ENCODE measurements at regions not wholly inside any gene's neighbourhood (a gene's known extent, or its start where the extent isn't known, plus 50 kb on each side); places are given as distances from the start of the nearest gene placed in this dataset.
A peak's percentile ranks its signal among the peaks of the same experiment; 100 is the strongest.
"Not testable (repeated sequence)": the region's sequence is repeated elsewhere in the genome, so short reads cannot be mapped to it uniquely, and the experiment has no call there.

DNA sequence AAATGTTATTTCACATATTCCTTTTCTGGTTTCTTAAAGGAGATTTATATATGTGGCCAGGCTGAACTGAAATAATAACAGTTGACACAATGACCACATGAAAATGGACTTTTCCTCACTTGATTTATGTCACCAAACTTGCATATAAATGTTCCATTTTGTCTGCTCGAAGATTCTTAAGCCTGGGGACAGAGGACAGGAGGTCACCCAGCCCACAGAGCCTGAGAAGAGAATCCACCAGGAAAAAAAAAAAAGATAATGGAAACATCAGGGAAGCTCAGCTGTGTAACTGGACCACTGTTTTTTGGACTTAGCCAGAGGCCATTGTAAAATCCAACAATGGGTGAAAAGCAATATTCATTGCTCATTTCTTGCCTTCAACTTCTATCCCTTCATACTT lies 359.0 kb upstream of the FGF16 start:
- Histone ChIP-seq H3K79me2 (ENCODE audit: low read length) (no peaks in the 10 kb centered on the region), H3K4me1 (ENCODE audit: low read length) (no peaks in the 10 kb centered on the region), H3K27me3 (ENCODE audit: low read depth, low read length) (no peaks in the 10 kb centered on the region), H3K4me3 (ENCODE audit: low read length) (no peak overlapping the region), H2AFZ (ENCODE audit: low read depth, low read length) (no peak overlapping the region), H3K36me3 (replicated peaks; ENCODE audit: low read depth, low read length) (no peaks in the 10 kb centered on the region), H3K4me2 (ENCODE audit: low read length) (no peak overlapping the region), H3K9me3 (ENCODE audit: insufficient read depth, low read length) (no peaks in the 10 kb centered on the region), H3K9ac (ENCODE audit: low read length) (no peak overlapping the region), H3K27ac (ENCODE audit: low read length) (no peak overlapping the region), H4K20me1 (ENCODE audit: insufficient read depth, low read length) (no peaks in the 10 kb centered on the region)
- TF ChIP-seq EZH2phosphoT487 (IDR thresholded peaks at IDR 0.05; ENCODE audit: low read depth) (no peak), CTCF (IDR thresholded peaks at IDR 0.05; ENCODE audit: low read depth, low read length) (no peak)

GRCh38 chrX:77114501-77114900 lies 332.7 kb upstream of the FGF16 start:
- no peak overlapping the region for H3K4me3 ChIP-seq (ENCODE audit: low read length)
- H3K9ac ChIP-seq (ENCODE audit: low read length), result no peak overlapping the region
- H3K4me1 ChIP-seq (ENCODE audit: low read length), result peaks cover 10% of the 10 kb centered on the region; the same call in 1 of the 2 replicates
- no peaks in the 10 kb centered on the region for H3K27me3 ChIP-seq (ENCODE audit: low read depth, low read length)
- H3K9me3 ChIP-seq (ENCODE audit: insufficient read depth, low read length), result no peaks in the 10 kb centered on the region
- H3K79me2 ChIP-seq (ENCODE audit: low read length), result no peaks in the 10 kb centered on the region
- no peak overlapping the region for H2AFZ ChIP-seq (ENCODE audit: low read depth, low read length)
- H4K20me1 ChIP-seq (ENCODE audit: insufficient read depth, low read length), result no peaks in the 10 kb centered on the region
- H3K4me2 ChIP-seq (ENCODE audit: low read length), result no peak overlapping the region
- TF ChIP-seq EZH2phosphoT487 (IDR thresholded peaks at IDR 0.05; ENCODE audit: low read depth) (no peak), CTCF (IDR thresholded peaks at IDR 0.05; ENCODE audit: low read depth, low read length) (no peak)
- no peaks in the 10 kb centered on the region for H3K36me3 ChIP-seq (replicated peaks; ENCODE audit: low read depth, low read length)
- no peak overlapping the region for H3K27ac ChIP-seq (ENCODE audit: low read length)

- H2AFZ ChIP-seq (ENCODE audit: low read depth, low read length), result no peak overlapping the region
Measured at GRCh38 chrX:77118686-77119085, 328.5 kb upstream of the FGF16 start.

DNA sequence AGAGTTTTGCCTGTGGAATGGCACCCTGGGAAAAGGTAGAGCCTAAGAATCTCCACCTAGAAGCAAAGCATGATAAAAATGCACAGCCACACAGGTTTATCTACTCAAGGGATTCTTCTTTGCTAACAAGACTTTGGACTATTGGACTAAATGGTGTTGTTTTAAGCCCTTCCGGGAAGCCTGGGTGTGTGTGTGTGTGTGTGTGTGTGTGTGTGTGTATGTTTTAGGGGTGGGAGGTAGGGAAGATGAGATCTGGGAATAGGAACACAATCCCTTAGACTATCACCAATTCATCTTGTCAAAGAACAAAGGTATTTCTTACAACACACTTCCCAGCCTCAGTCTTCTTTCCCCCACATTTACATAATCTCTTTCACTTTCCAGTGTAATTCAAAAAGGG lies 327.5 kb upstream of the FGF16 start:
- TF ChIP-seq CTCF (IDR thresholded peaks at IDR 0.05; ENCODE audit: low read depth, low read length), result no peak
- TF ChIP-seq EZH2phosphoT487 (IDR thresholded peaks at IDR 0.05; ENCODE audit: low read depth), result no peak
- H3K4me2 ChIP-seq (ENCODE audit: low read length), result no peak overlapping the region
- H3K27ac ChIP-seq (ENCODE audit: low read length), result no peak overlapping the region

More at GRCh38 chrX:77118686-77119085, 328.5 kb upstream of the FGF16 start:
- Histone ChIP-seq H3K27ac (ENCODE audit: low read length) (no peak overlapping the region), H3K9me3 (ENCODE audit: insufficient read depth, low read length) (no peaks in the 10 kb centered on the region), H3K79me2 (ENCODE audit: low read length) (no peaks in the 10 kb centered on the region), H3K9ac (ENCODE audit: low read length) (no peak overlapping the region), H3K36me3 (replicated peaks; ENCODE audit: low read depth, low read length) (no peaks in the 10 kb centered on the region), H3K27me3 (ENCODE audit: low read depth, low read length) (no peaks in the 10 kb centered on the region), H3K4me1 (ENCODE audit: low read length) (peaks cover 10% of the 10 kb centered on the region; the same call in 1 of the 2 replicates), H3K4me3 (ENCODE audit: low read length) (no peak overlapping the region), H3K4me2 (ENCODE audit: low read length) (peak overlapping the region; percentile 21; the same call in 1 of the 2 replicates), H4K20me1 (ENCODE audit: insufficient read depth, low read length) (no peaks in the 10 kb centered on the region)
- TF ChIP-seq EZH2phosphoT487 (IDR thresholded peaks at IDR 0.05; ENCODE audit: low read depth) (no peak), CTCF (IDR thresholded peaks at IDR 0.05; ENCODE audit: low read depth, low read length) (no peak)

DNA sequence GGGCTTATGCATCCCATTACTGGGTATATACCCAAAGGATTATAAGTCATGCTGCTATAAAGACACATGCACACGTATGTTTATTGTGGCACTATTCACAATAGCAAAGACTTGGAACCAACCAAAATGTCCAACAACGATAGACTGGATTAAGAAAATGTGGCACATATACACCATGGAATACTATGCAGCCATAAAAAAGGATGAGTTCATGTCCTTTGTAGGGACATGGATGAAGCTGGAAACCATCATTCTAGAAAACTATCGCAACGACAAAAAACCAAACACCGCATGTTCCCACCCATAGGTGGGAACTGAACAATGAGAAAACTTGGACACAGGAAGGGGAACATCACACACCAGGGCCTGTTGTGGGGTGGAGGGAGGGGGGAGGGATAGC lies 323.3 kb upstream of the FGF16 start:
- not testable (repeated sequence) for H3K9me3 ChIP-seq (ENCODE audit: insufficient read depth, low read length); H3K27me3 ChIP-seq (ENCODE audit: low read depth, low read length); H3K9ac ChIP-seq (ENCODE audit: low read length); H3K36me3 ChIP-seq (replicated peaks; ENCODE audit: low read depth, low read length); H3K27ac ChIP-seq (ENCODE audit: low read length); H3K4me2 ChIP-seq (ENCODE audit: low read length); H3K79me2 ChIP-seq (ENCODE audit: low read length); H4K20me1 ChIP-seq (ENCODE audit: insufficient read depth, low read length); H2AFZ ChIP-seq (ENCODE audit: low read depth, low read length); H3K4me3 ChIP-seq (ENCODE audit: low read length); H3K4me1 ChIP-seq (ENCODE audit: low read length)

More for the DNA sequence above, 327.5 kb upstream of the FGF16 start:
- H3K9me3 ChIP-seq (ENCODE audit: insufficient read depth, low read length), result no peaks in the 10 kb centered on the region
- no peaks in the 10 kb centered on the region for H3K79me2 ChIP-seq (ENCODE audit: low read length)
- no peaks in the 10 kb centered on the region for H3K27me3 ChIP-seq (ENCODE audit: low read depth, low read length)
- peaks cover 10% of the 10 kb centered on the region; the same call in 1 of the 2 replicates for H3K4me1 ChIP-seq (ENCODE audit: low read length)
- no peaks in the 10 kb centered on the region for H4K20me1 ChIP-seq (ENCODE audit: insufficient read depth, low read length)
- H3K9ac ChIP-seq (ENCODE audit: low read length), result no peak overlapping the region
- no peak overlapping the region for H3K4me3 ChIP-seq (ENCODE audit: low read length)
- no peak overlapping the region for H2AFZ ChIP-seq (ENCODE audit: low read depth, low read length)
- H3K36me3 ChIP-seq (replicated peaks; ENCODE audit: low read depth, low read length), result no peaks in the 10 kb centered on the region

DNA sequence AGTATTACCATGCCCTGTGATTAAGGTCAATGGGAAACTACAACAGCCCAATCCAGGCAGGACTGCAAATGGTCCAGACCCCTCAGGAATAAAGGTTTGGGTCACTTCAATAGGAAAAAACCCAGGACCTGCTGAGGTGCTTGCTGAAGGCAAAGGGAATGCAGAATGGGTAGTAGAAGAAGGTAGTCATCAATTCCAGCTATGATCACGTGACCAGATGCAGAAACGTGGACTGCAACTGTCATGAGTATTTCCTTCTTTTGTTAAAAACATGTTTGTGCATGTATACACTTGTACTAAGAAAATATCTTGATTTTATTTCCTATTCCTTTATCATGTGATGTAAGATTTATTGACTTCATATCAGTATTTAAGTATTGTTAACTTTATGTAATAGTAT lies 319.6 kb upstream of the FGF16 start:
- H3K4me1 ChIP-seq (ENCODE audit: low read length); H3K9ac ChIP-seq (ENCODE audit: low read length); H3K9me3 ChIP-seq (ENCODE audit: insufficient read depth, low read length); H2AFZ ChIP-seq (ENCODE audit: low read depth, low read length); H3K27me3 ChIP-seq (ENCODE audit: low read depth, low read length); H3K4me3 ChIP-seq (ENCODE audit: low read length); H4K20me1 ChIP-seq (ENCODE audit: insufficient read depth, low read length); H3K79me2 ChIP-seq (ENCODE audit: low read length); H3K36me3 ChIP-seq (replicated peaks; ENCODE audit: low read depth, low read length); H3K27ac ChIP-seq (ENCODE audit: low read length); H3K4me2 ChIP-seq (ENCODE audit: low read length): not testable (repeated sequence)

All from OCI-LY3 (cell line).